A673 (cell line): ENCODE measurements at regions not wholly inside any gene's neighbourhood (a gene's known extent, or its start where the extent isn't known, plus 50 kb on each side); places are given as distances from the start of the nearest gene placed in this dataset.

ENCODE experiments used
- BruUV-seq: library from RNA; stranded (reverse); fragments of 400-500 nt; replicated peaks from 2 replicates; lab custom pipeline; 2021; lab: Mats Ljungman, UMichigan
- CTCF ChIA-PET: fragments of 300-600 bp; sonication (Branson Sonifier 250); formaldehyde crosslinking; loops from one replicate; lab custom pipeline; 2022; ENCODE audit warnings: antibody characterized with exemption; lab: Charles Lee
- POLR2A ChIA-PET: fragments of 300-600 bp; sonication (Branson Sonifier 250); formaldehyde crosslinking; loops from one replicate; lab custom pipeline; 2022; ENCODE audit warnings: antibody characterized with exemption; ENCODE audit not compliant: low non-redundant PET; lab: Charles Lee
- DNase-seq: peaks from one replicate; pipeline ENCODE4 v3.0.0-alpha.2; 2015; ENCODE audit warnings: low spot score
- H3K27ac ChIP-seq: fragments of 200-600 bp; sonication (generic); 2 replicates; pipeline ENCODE4 v1.5.1; 2016; ENCODE audit warnings: mixed run types, low read depth, mild to moderate bottlenecking, mixed read lengths, antibody characterized with exemption, low read length; ENCODE audit not compliant: poor library complexity, severe bottlenecking
- H3K27me3 ChIP-seq: fragments of 200-600 bp; sonication (generic); replicated peaks from 2 replicates; pipeline ENCODE4 v1.6.1; 2017; ENCODE audit warnings: mixed run types, low read depth, mild to moderate bottlenecking, mixed read lengths, antibody characterized with exemption, low read length; ENCODE audit not compliant: insufficient read depth, poor library complexity
- H3K36me3 ChIP-seq: fragments of 200-600 bp; sonication (generic); 2 replicates; pipeline ENCODE4 v1.6.1; 2016; ENCODE audit warnings: mixed run types, mild to moderate bottlenecking, mixed read lengths, antibody characterized with exemption, low read length; ENCODE audit not compliant: insufficient read depth, poor library complexity, severe bottlenecking
- H3K4me1 ChIP-seq: fragments of 200-600 bp; sonication (generic); 2 replicates; pipeline ENCODE4 v1.6.1; 2017; ENCODE audit warnings: mixed run types, mild to moderate bottlenecking, mixed read lengths, antibody characterized with exemption, low read length; ENCODE audit not compliant: insufficient read depth, poor library complexity, severe bottlenecking
- H3K4me3 ChIP-seq: fragments of 200-600 bp; sonication (generic); 2 replicates; pipeline ENCODE4 v1.5.1; 2016; ENCODE audit warnings: low read depth, mixed run types, mild to moderate bottlenecking, mixed read lengths, low read length; ENCODE audit not compliant: poor library complexity, severe bottlenecking
- H3K9me3 ChIP-seq: fragments of 200-600 bp; sonication (generic); 2 replicates; pipeline ENCODE4 v1.6.1; 2016; ENCODE audit warnings: mixed run types, low read depth, mild to moderate bottlenecking, mixed read lengths, antibody characterized with exemption, low read length; ENCODE audit not compliant: poor library complexity, severe bottlenecking
- CTCF ChIP-seq: fragments of 300-800, 200-600 bp; sonication (generic); conservative IDR thresholded peaks from 2 replicates; pipeline ENCODE4 v1.5.1; 2017; ENCODE audit warnings: low read depth, mild to moderate bottlenecking, antibody characterized with exemption, low read length, moderate library complexity, mixed read lengths
- EZH2 ChIP-seq: fragments of 200-600 bp; sonication (generic); IDR thresholded peaks from 2 replicates; pipeline ENCODE4 v1.6.1; 2017; ENCODE audit warnings: borderline replicate concordance, low read depth, mild to moderate bottlenecking, mixed read lengths, antibody characterized with exemption, low read length; ENCODE audit not compliant: poor library complexity, severe bottlenecking
- intact Hi-C: fragments of 100-400 bp; cut with micrococcal nuclease; formaldehyde crosslinking; loops from one replicate; pipeline ENCODE4 v1.10.0; 2022; ENCODE audit not compliant: unreplicated experiment

- ChIA-PET POLR2A (no interaction called here), CTCF (no interaction called here)
- no peaks in the 10 kb centered on the region for H3K27me3 ChIP-seq
- intact Hi-C loops, result no loop called here
- H3K4me1 ChIP-seq, result no peaks in the 10 kb centered on the region
- no peak overlapping the region for H3K4me3 ChIP-seq
- H3K9me3 ChIP-seq, result no peaks in the 10 kb centered on the region
- no peak for DNase-seq
- no TSS peak for BruUV-seq
- H3K27ac ChIP-seq, result no peak overlapping the region
- H3K36me3 ChIP-seq, result no peaks in the 10 kb centered on the region
- TF ChIP-seq EZH2 (no peak), CTCF (no peak)
These were observed 436.7 kb upstream of the AADAT start for GRCh38 chr4:170526471-170526870.

- Histone ChIP-seq H3K27ac (no peak overlapping the region), H3K4me3 (no peak overlapping the region), H3K36me3 (no peaks in the 10 kb centered on the region), H3K4me1 (no peaks in the 10 kb centered on the region), H3K9me3 (peaks cover 4% of the 10 kb centered on the region), H3K27me3 (no peaks in the 10 kb centered on the region)
- ChIA-PET POLR2A (no interaction called here), CTCF (no interaction called here)
- intact Hi-C loops, result no loop called here
- no TSS peak for BruUV-seq
- no peak for TF ChIP-seq EZH2
- no peak for TF ChIP-seq CTCF
- DNase-seq, result no peak
These were observed 432.7 kb upstream of the AADAT start for GRCh38 chr4:170522427-170522970.

- Histone ChIP-seq H3K27me3 (no peaks in the 10 kb centered on the region), H3K36me3 (no peaks in the 10 kb centered on the region), H3K9me3 (no peaks in the 10 kb centered on the region), H3K27ac (no peak overlapping the region), H3K4me3 (no peak overlapping the region), H3K4me1 (no peaks in the 10 kb centered on the region)
- POLR2A ChIA-PET, result no interaction called here
- BruUV-seq, result no TSS peak
- DNase-seq, result no peak
- CTCF ChIA-PET, result no interaction called here
- intact Hi-C loops, result no loop called here
- no peak for TF ChIP-seq EZH2
- TF ChIP-seq CTCF, result no peak
These were observed 407.9 kb upstream of the AADAT start for GRCh38 chr4:170497689-170498088.
